Right ventricle myocardium inferior (tissue), 1 donor: ENCODE measurements at regions not wholly inside any gene's neighbourhood (a gene's known extent, or its start where the extent isn't known, plus 50 kb on each side); places are given as distances from the start of the nearest gene placed in this dataset.

Experiments
- ATAC-seq: fragments of 200-7000 bp; cut with Tn5 transposase; one replicate; pipeline ENCODE4 v1.9.1; 2020; ENCODE audit warnings: mild to moderate bottlenecking, moderate library complexity
- DNase-seq: peaks from one replicate; pipeline ENCODE4 v3.0.0; 2021; ENCODE audit errors: missing footprints
- intact Hi-C: fragments of 100-400 bp; cut with DNase I; formaldehyde crosslinking; loops from one replicate; pipeline ENCODE4 v1.11.0; 2022
- donor health status: DM: no; HTN: yes; CAD: no; lungs with severe emphysema.

GRCh38 chr9:87107072-87107471 is 159.8 kb upstream of the GAS1 start:
- no peak for ATAC-seq
- no peak for DNase-seq
- intact Hi-C loops: no loop called here

DNA sequence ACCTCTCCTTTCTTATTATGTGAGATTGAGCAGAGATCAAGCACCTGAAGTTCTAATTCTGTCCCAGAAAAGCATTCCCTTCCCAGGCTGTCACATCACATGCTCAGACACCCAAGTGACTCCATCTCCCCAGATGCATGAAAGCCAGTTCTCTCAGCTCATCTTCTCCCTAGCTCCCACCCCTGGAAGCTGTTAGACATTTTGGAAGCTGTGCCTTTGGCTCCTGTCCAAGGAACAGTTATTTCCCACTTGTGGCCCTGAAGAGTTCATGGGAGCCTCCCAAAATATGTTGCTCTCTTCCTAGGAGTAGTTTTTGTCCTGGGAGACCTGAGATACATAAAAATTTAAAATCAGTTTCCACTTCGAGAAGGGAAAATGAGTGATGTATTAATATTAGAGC is 161.4 kb upstream of the GAS1 start:
- ATAC-seq: peak; percentile 79
- intact Hi-C loops: no loop called here

DNA sequence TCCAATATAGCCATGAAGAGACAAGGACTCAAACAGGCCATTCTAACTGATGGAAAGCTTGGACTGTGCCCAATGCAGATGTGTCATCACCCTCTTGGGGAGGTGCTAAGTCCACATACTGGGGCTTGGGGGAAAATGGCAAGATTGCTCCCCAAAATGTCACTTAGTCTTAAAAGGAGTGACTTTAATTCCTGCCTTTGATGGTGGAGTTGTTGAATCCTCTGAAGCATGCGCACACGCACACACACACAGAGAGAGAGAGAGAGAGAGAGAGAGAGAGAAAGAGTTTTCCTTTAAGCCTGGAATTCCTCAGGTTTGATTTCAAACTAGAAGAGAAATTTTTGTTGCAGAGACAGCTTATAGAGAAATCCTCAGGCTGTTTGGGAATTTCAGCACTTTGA is 161.9 kb upstream of the GAS1 start:
- ATAC-seq (peak; percentile 51), DNase-seq (no peak)
- intact Hi-C loops: no loop called here

More for the DNA sequence above, 161.4 kb upstream of the GAS1 start:
- DNase-seq: no peak

DNA sequence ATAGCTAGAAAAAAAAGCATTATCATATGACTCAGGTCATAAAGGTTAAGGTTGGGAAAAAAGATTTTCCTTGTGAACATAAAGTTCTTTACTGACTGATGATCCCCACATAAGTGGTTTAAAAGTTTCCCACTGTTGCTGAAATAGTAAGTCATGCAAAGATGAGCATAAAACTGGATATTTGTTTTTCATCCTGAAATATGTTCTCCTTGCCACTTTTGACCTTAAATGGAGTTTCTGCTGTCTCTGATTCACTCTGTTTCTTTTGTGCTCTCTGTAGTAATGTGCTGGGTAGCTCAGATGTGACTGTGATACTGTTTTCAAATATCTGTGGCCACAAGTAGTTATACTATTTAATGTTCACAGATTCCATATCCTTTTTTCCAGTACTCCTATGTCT is 162.5 kb upstream of the GAS1 start:
- ATAC-seq: no peak
- intact Hi-C loops: no loop called here

GRCh38 chr9:87111010-87111409 is 163.7 kb upstream of the GAS1 start:
- no peak for ATAC-seq
- intact Hi-C loops: no loop called here
- no peak for DNase-seq

More for the DNA sequence above, 162.5 kb upstream of the GAS1 start:
- DNase-seq: no peak

- DNase-seq (no peak), ATAC-seq (no peak)
- intact Hi-C loops: no loop called here
Measured at GRCh38 chr9:87112656-87113055, 165.3 kb upstream of the GAS1 start.

GRCh38 chr9:87113874-87114273 is 166.6 kb upstream of the GAS1 start:
- no peak for ATAC-seq
- intact Hi-C loops: no loop called here
- no peak for DNase-seq

- ATAC-seq (peak; percentile 47), DNase-seq (no peak)
- intact Hi-C loops: no loop called here
Measured at GRCh38 chr9:87115785-87116184, 168.5 kb upstream of the GAS1 start.

DNA sequence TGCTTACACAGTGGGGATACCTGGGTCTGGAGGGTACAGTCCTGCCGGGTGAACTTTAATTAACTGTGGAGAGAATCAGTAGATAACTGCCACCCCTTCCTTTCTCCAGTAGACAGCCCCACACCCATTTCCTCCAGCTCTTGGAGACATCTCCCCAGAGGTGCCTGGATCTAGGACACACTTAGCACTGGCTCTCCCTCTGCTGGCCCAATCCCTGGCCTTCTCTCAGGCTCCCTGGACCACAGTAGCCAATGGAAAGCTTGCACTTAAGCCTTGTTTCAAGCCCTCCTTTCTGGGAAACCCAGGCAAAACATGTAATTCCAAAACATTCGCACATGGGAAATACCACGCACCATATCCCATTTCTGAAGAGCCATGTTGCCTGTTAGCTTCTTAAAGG is 169.2 kb upstream of the GAS1 start:
- no peak for DNase-seq
- ATAC-seq: peak; percentile 58
- intact Hi-C loops: no loop called here

DNA sequence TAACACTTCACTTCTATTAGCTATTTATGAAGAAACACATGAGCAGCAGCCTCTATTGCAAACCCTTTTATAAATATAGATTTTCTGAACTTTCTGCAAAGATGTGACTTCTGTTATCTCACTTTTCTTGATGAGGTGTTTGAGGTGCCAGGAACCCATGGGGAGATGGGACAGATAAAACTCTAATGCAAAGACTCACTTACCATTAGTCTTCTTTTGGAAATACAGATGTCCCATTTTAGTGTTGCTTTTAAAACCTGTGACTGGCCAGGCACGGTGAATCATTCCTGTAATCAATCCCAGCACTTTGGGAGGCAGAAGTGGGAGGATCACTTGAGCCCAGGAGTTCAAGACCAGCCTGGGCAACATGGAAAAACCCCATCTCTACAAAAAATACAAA is 171.3 kb upstream of the GAS1 start:
- intact Hi-C loops: no loop called here
- DNase-seq (no peak), ATAC-seq (no peak)

GRCh38 chr9:87119328-87119881 is 172.1 kb upstream of the GAS1 start:
- DNase-seq (no peak), ATAC-seq (peak; percentile 89)
- intact Hi-C loops: no loop called here

- no peak for ATAC-seq
- no peak for DNase-seq
- intact Hi-C loops: no loop called here
Measured at GRCh38 chr9:87120610-87121009, 173.3 kb upstream of the GAS1 start.

GRCh38 chr9:87122947-87123685 is 175.8 kb upstream of the GAS1 start:
- intact Hi-C loops: no loop called here
- ATAC-seq: no peak
- no peak for DNase-seq

GRCh38 chr9:87123830-87124229 is 176.5 kb upstream of the GAS1 start:
- no peak for ATAC-seq
- DNase-seq: no peak
- intact Hi-C loops: no loop called here

- DNase-seq (no peak), ATAC-seq (no peak)
- intact Hi-C loops: no loop called here
Measured at GRCh38 chr9:87125819-87126218, 178.5 kb upstream of the GAS1 start.

DNA sequence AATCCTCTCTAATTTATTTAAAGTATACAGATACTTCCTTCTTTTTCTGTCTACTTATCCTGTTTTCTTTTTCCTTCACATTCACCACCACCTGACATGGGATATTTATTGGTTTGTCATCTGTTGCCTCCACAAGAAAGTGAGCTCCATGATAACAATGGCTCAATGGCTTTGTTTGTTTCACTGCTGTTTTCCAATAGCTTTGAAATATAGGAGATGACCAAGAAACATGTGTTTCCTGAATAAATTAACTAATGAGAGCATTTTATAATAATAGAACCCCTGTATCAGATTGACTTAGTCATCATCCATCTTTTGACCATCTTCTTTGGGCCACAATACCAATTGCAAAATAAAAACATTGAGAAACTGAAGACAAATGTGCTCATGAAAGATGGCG is 180.2 kb upstream of the GAS1 start:
- ATAC-seq (no peak), DNase-seq (no peak)
- intact Hi-C loops: no loop called here

DNA sequence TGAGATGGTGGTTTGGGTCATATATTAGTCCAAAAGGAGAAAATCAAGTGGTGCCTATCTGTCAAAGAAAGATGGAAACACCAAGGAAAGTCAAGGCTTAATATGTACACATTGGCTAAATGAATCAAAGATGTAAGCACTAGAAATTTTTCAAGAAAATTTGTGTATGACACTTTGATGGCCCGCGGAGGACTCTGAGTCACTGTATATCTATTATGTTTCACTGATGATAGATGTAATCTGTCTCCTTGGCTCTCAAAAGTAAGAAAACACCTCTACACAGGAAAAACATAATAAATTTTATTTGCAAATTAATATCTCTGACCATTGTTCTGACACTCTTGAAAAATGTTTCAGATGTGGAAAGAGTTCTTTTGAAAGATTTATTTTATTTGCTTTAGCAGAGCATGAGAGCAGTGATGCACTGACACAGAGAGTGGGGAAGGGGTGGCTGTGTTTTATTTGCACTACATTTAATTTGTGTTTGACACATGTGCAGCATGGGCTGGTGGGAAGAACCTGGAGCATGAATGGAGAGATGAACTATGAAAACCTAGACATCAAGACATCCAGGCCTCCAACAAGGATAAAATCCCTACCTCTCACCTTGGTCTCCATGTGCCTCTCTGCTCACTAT is 180.8 kb upstream of the GAS1 start:
- no peak for DNase-seq
- intact Hi-C loops: no loop called here
- no peak for ATAC-seq

GRCh38 chr9:87128844-87129493 is 181.7 kb upstream of the GAS1 start:
- intact Hi-C loops: no loop called here
- DNase-seq: no peak
- ATAC-seq: no peak

GRCh38 chr9:87135074-87135473 is 187.8 kb upstream of the GAS1 start:
- intact Hi-C loops: no loop called here
- no peak for ATAC-seq
- no peak for DNase-seq

DNA sequence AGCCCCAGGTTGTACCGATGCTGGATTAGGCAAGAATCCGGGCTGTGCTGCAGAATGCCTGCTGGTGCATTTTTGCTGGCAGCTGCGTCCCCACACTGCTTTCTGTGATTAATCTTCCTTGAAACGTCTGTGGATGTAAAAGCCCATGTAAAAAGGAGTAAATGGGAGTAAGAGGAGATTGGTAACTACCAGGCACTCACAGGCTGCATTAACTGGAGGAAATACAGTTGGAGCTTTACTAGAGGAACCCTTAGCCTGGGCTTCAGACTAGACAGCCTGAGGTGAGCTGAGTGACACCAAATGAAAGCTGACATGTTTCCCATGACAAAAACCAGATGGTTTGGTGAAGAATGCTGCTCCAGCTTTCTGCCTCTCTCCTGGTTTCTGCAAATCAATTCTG is 190.4 kb upstream of the GAS1 start:
- intact Hi-C loops: no loop called here
- DNase-seq (no peak), ATAC-seq (no peak)
